HL-60 (cell line): ENCODE measurements at regions not wholly inside any gene's neighbourhood (a gene's known extent, or its start where the extent isn't known, plus 50 kb on each side); places are given as distances from the start of the nearest gene placed in this dataset.

Experiments
- CTCF ChIP-seq: IDR thresholded peaks from one replicate; pipeline ENCODE4 v1.5.1; 2011; ENCODE audit warnings: low read length, control low read depth, inconsistent platforms; ENCODE audit not compliant: insufficient read depth
- GABPA ChIP-seq: IDR thresholded peaks from 2 replicates; pipeline ENCODE4 v1.6.1; 2012; ENCODE audit warnings: low read depth
- POLR2AphosphoS5 ChIP-seq: IDR thresholded peaks from 2 replicates; pipeline ENCODE4 v1.6.1; 2012; ENCODE audit warnings: low read depth
- REST ChIP-seq: IDR thresholded peaks from 2 replicates; pipeline ENCODE4 v1.6.1; 2012; ENCODE audit warnings: low read depth; ENCODE audit not compliant: insufficient replicate concordance
- SPI1 ChIP-seq: IDR thresholded peaks from 2 replicates; pipeline ENCODE4 v1.6.1; 2012; ENCODE audit warnings: low read depth, mild to moderate bottlenecking, borderline replicate concordance

- TF ChIP-seq CTCF (no peak), REST (no peak), POLR2AphosphoS5 (no peak), GABPA (no peak), SPI1 (peak; percentile 20; the same call in 1 of the 2 replicates)
Measured at GRCh38 chr19:16002406-16003384, 53.9 kb downstream of the OR10H4 start.
